Psoas muscle (tissue), 7 donors: ENCODE measurements at regions not wholly inside any gene's neighbourhood (a gene's known extent, or its start where the extent isn't known, plus 50 kb on each side); places are given as distances from the start of the nearest gene placed in this dataset.
"Not testable (repeated sequence)": the region's sequence is repeated elsewhere in the genome, so short reads cannot be mapped to it uniquely, and the experiment has no call there.

ENCODE experiments used
- ATAC-seq, 4 donors: fragments of 200-7000 bp; cut with Tn5 transposase; one replicate each; pipeline ENCODE4 v1.9.1; 2020; ENCODE audit warnings: moderate library complexity in 3 of 4, mild to moderate bottlenecking in 2 of 4
- DNase-seq, 2 donors: peaks; one replicate each; pipeline ENCODE4 v3.0.0-alpha.2; 2020
- H3K27ac ChIP-seq: fragments of 200-600 bp; one replicate; pipeline ENCODE4 v1.8.0; 2022
- H3K27me3 ChIP-seq, 3 donors: fragments of 200-600 bp in 1 of 3; one replicate each; pipeline versions ENCODE4 v1.6.1 to v1.8.0; 2013 to 2022; ENCODE audit warnings: low read length in 2 of 3, mild to moderate bottlenecking in 2 of 3, moderate library complexity in 1 of 3; ENCODE audit not compliant: insufficient read depth in 3 of 3
- H3K36me3 ChIP-seq, 2 donors: fragments of 200-600 bp in 1 of 2; one replicate each; pipeline versions ENCODE4 v1.6.1 to v1.8.0; 2013 to 2022; ENCODE audit warnings: low read depth in 1 of 2, mild to moderate bottlenecking in 1 of 2, moderate library complexity in 1 of 2; ENCODE audit not compliant: insufficient read depth in 1 of 2
- H3K4me1 ChIP-seq: fragments of 200-600 bp; one replicate; pipeline ENCODE4 v1.8.0; 2022
- H3K4me3 ChIP-seq: fragments of 200-600 bp; one replicate; pipeline ENCODE4 v1.8.0; 2022; ENCODE audit warnings: mild to moderate bottlenecking
- H3K9me3 ChIP-seq: fragments of 200-600 bp; one replicate; pipeline ENCODE4 v1.8.0; 2022
- CTCF ChIP-seq: fragments of 200-600 bp; IDR thresholded peaks from one replicate; pipeline ENCODE4 v1.8.0; 2022; ENCODE audit warnings: antibody characterized with exemption
- WGBS, 3 donors: extraction: QIAGEN DNeasy Blood & Tissue Kit; methylation state at CpG; one replicate each; pipeline versions ENCODE4 v1.1.6 to v1.1.7; 2013; 5-methylcytosine and 5-hydroxymethylcytosine counted together
- intact Hi-C, 2 donors: fragments of 100-400 bp; cut with DNase I; formaldehyde crosslinking; loops; one replicate each; pipeline versions ENCODE4 v1.11.0 to v1.14.2; 2022
- donor health status: healthy with polysubstance abuse.
- donor health status: DM: no; HTN: no; CAD: no; lungs with moderate emphysema.
- donor health status: Bipolar disorder and iron deficiency.
- donor health status: healthy.
- donor health status: DM: yes; HTN: yes; CAD: no.
- donor health status: DM: no; HTN: no; CAD: no.
- donor health status: DM: yes; HTN: yes; CAD: no.

DNA sequence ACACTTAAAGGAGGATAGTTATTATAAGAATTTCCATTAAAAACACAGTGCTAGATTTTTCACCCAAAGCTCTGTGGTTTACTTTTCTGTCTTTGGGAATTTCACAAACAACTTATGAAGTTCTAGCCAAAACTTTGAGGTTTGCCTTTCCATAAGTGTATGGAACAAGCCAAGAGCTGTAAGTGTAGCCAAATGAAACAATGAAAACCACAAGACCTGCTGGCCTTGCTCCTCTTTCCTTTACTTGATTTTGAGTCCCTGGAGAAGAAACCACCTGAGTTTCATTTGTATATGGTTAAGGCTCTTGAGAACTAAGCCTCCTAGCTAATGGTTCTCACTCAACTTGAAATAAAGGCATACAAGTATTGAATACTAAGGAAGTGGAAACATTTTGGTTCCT lies 365.3 kb upstream of the EPHA3 start:
- H3K9me3 ChIP-seq, result no peaks in the 10 kb centered on the region
- no peaks in the 10 kb centered on the region for H3K4me1 ChIP-seq
- no peaks in the 10 kb centered on the region for H3K36me3 ChIP-seq
- intact Hi-C loops, result no loop called here
- DNase-seq, result no peak
- H3K27ac ChIP-seq, result no peak overlapping the region
- H3K27me3 ChIP-seq, result no peaks in the 10 kb centered on the region
- no peak for TF ChIP-seq CTCF
- no peak for ATAC-seq
- H3K4me3 ChIP-seq, result no peak overlapping the region

DNA sequence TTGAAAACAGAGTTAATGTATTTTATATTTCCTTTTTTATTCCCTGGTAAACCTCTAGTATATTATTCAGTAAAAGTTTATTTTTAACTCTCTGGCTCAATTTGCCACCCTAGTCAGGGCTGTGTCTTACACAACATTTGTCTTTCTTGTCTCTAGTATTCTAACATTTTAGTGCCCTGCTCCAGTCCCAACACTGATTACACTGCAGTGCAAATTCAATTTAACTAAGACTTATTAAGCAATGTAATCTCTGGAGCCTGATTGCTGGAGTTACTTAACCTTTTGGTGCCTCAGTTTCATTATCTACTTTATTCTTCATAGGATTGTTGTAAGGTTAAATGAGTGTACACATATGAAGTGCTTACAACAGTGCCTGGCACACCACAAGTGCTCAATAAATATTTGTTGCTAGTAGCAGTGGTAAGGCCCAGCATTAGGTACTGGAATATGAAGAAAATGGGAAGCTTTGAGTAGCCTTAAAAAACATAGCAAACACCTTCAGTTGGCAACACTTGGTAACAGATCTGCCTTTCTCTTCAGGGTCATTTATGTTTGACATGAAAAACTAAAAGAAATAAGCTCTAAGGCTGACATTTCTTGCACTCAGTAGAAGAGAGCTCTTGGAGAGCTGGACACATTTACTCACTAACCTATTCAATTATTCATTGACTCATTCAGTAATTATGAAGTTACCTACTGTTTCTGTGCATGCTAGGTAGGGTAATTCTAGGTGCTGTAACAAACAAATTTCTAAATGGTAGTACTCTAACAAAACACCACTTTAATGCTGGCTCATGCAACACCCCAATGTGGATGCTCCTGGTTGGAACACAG lies 364.5 kb upstream of the EPHA3 start:
- ATAC-seq (no peak), DNase-seq (no peak)
- Histone ChIP-seq H3K36me3 (no peaks in the 10 kb centered on the region), H3K27me3 (no peaks in the 10 kb centered on the region), H3K9me3 (no peaks in the 10 kb centered on the region), H3K27ac (no peak overlapping the region), H3K4me1 (no peaks in the 10 kb centered on the region), H3K4me3 (no peak overlapping the region)
- intact Hi-C loops, result no loop called here
- TF ChIP-seq CTCF, result no peak

DNA sequence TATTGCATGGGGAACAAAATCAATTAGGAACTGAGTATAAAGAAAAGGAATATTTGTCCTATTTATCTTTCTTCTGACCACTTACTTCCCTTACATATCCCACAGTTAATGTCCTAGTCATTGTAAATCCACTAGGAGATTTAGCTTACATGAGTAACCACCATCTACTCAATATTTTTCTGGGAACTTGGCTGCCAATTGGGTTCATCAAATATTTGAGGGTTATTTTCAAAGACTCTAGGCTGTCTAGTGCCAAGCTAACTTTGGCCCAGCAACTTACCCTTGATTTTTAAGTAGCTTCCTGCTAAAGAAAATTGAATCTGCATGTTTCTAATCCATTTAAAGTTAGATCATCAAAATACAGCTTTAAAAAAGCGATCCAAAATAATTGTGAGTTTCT lies 362.5 kb upstream of the EPHA3 start:
- no peaks in the 10 kb centered on the region for H3K27me3 ChIP-seq
- intact Hi-C loops, result no loop called here
- TF ChIP-seq CTCF, result no peak
- DNase-seq (no peak), ATAC-seq (no peak)
- 68 to 78% (median 76%) methylated on average over 1 of the region's 1 CpG for WGBS, 3 donors
- no peaks in the 10 kb centered on the region for H3K9me3 ChIP-seq
- no peaks in the 10 kb centered on the region for H3K4me1 ChIP-seq
- no peak overlapping the region for H3K27ac ChIP-seq
- H3K36me3 ChIP-seq, result no peaks in the 10 kb centered on the region
- no peak overlapping the region for H3K4me3 ChIP-seq

DNA sequence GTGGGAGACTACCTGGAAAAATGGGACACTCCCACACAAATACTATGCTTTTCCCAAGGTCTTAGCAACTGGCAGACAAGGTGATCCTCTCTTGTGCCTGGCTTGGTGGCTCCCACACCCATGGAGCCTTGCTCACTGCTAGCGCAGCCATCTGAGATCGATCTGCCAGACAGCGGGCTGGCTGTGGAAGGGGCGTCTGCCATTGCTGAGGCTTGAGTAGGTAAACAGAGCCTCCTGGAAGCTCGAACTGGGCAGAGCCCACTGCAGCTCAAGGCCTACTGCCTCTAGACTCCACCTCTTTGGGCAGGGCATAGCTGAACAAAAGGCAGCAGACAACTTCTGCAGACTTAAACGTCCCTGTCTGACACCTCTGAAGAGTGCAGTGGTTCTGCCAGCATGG lies 360.3 kb upstream of the EPHA3 start:
- DNase-seq, H3K9me3 ChIP-seq, H3K27me3 ChIP-seq, ATAC-seq, H3K4me1 ChIP-seq, H3K4me3 ChIP-seq, H3K36me3 ChIP-seq, intact Hi-C loops, H3K27ac ChIP-seq: not testable (repeated sequence)
- 76 to 82% (median 81%) methylated on average over 6 of the region's 6 CpGs for WGBS, 3 donors

- 29 to 42% (median 29%) methylated on average over 1 of the region's 1 CpG for WGBS, 3 donors
These were observed 348.7 kb upstream of the EPHA3 start for GRCh38 chr3:88758676-88759075.

More at GRCh38 chr3:88758676-88759075, 348.7 kb upstream of the EPHA3 start:
- Histone ChIP-seq H3K4me1 (no peaks in the 10 kb centered on the region), H3K36me3 (no peaks in the 10 kb centered on the region), H3K4me3 (no peak overlapping the region), H3K27ac (no peak overlapping the region), H3K9me3 (no peaks in the 10 kb centered on the region), H3K27me3 (no peaks in the 10 kb centered on the region)
- no peak for ATAC-seq
- no peak for TF ChIP-seq CTCF
- intact Hi-C loops, result no loop called here
- DNase-seq, result no peak
